OCI-LY7 (cell line): ENCODE measurements at regions not wholly inside any gene's neighbourhood (a gene's known extent, or its start where the extent isn't known, plus 50 kb on each side); places are given as distances from the start of the nearest gene placed in this dataset.

Experiments
- BruUV-seq: library from RNA; stranded (reverse); fragments of 400-500 nt; replicated peaks from 2 replicates; lab custom pipeline; 2021; lab: Mats Ljungman, UMichigan
- CTCF ChIA-PET: fragments of 300-600 bp; sonication (Branson Sonifier 250); formaldehyde crosslinking; loops from one replicate; lab custom pipeline; 2022; ENCODE audit warnings: antibody characterized with exemption; ENCODE audit not compliant: unreplicated experiment; lab: Charles Lee
- POLR2A ChIA-PET: fragments of 300-600 bp; sonication (Branson Sonifier 250); formaldehyde crosslinking; loops from one replicate; lab custom pipeline; 2022; ENCODE audit warnings: antibody characterized with exemption; lab: Charles Lee
- DNase-seq: peaks from one replicate; pipeline ENCODE4 v3.0.0-alpha.2; 2015; ENCODE audit warnings: low spot score
- H2AFZ ChIP-seq: fragments of 200-600 bp; sonication (generic), shearing (Covaris generic); 2 replicates; pipeline ENCODE4 v1.6.1; 2014; ENCODE audit warnings: mild to moderate bottlenecking, antibody characterized with exemption, low read length, moderate library complexity
- H3K27ac ChIP-seq: fragments of 200-600 bp; sonication (generic); 2 replicates; pipeline ENCODE4 v1.5.1; 2014; ENCODE audit warnings: mixed run types, low read depth, mild to moderate bottlenecking, moderate library complexity, low read length, inconsistent platforms; ENCODE audit not compliant: poor library complexity, severe bottlenecking
- H3K36me3 ChIP-seq: fragments of 200-600 bp; sonication (generic); 2 replicates; pipeline ENCODE4 v1.6.1; 2014; ENCODE audit warnings: mild to moderate bottlenecking, antibody characterized with exemption, low read length, moderate library complexity, mixed read lengths; ENCODE audit not compliant: insufficient read depth
- H3K4me1 ChIP-seq: fragments of 200-600 bp; sonication (generic); 2 replicates; pipeline ENCODE4 v1.5.1; 2014; ENCODE audit warnings: mild to moderate bottlenecking, low read length; ENCODE audit not compliant: insufficient read depth, poor library complexity, severe bottlenecking
- H3K4me2 ChIP-seq: fragments of 200-600 bp; sonication (generic); 2 replicates; pipeline ENCODE4 v1.6.1; 2014; ENCODE audit warnings: mild to moderate bottlenecking, low read length
- H3K4me3 ChIP-seq: fragments of 200-600 bp; sonication (generic); 2 replicates; pipeline ENCODE4 v1.5.1; 2014; ENCODE audit warnings: mild to moderate bottlenecking, low read depth, low read length; ENCODE audit not compliant: poor library complexity, severe bottlenecking
- H3K79me2 ChIP-seq: fragments of 200-600 bp; sonication (generic); 2 replicates; pipeline ENCODE4 v1.6.1; 2016; ENCODE audit warnings: low read depth, mild to moderate bottlenecking, low read length, moderate library complexity, mixed read lengths; ENCODE audit not compliant: insufficient read depth
- H3K9me2 ChIP-seq: fragments of 200-600 bp; sonication (generic); 2 replicates; pipeline ENCODE4 v1.6.1; 2016; ENCODE audit warnings: mild to moderate bottlenecking, low read length, mixed read lengths; ENCODE audit not compliant: insufficient read depth
- H3K9me3 ChIP-seq: fragments of 200-600 bp; sonication (generic); 2 replicates; pipeline ENCODE4 v1.6.1; 2014; ENCODE audit warnings: mild to moderate bottlenecking, mixed run types, low read length, mixed read lengths
- H4K20me1 ChIP-seq: fragments of 200-600 bp; sonication (generic); 2 replicates; pipeline ENCODE4 v1.6.1; 2014; ENCODE audit warnings: mild to moderate bottlenecking, antibody characterized with exemption, low read length, moderate library complexity, mixed read lengths; ENCODE audit not compliant: insufficient read depth
- EZH2phosphoT487 ChIP-seq: fragments of 200-600 bp; sonication (generic); IDR thresholded peaks from 2 replicates; pipeline ENCODE4 v1.6.1; 2018; ENCODE audit warnings: low read depth, borderline replicate concordance, mild to moderate bottlenecking, mixed run types, antibody characterized with exemption, low read length, moderate library complexity, mixed read lengths
- intact Hi-C: fragments of 100-400 bp; cut with micrococcal nuclease; formaldehyde crosslinking; loops from one replicate; pipeline ENCODE4 v1.10.0; 2022; ENCODE audit not compliant: unreplicated experiment
- TF ChIP-seq, protein P1 (sequence below): fragments of 200-600 bp; sonication (generic); conservative IDR thresholded peaks from 2 replicates; pipeline ENCODE4 v1.5.1; 2014; ENCODE audit warnings: mild to moderate bottlenecking, antibody characterized with exemption, low read length, moderate library complexity, mixed read lengths

GRCh38 chr7:155917836-155918430 lies 105.7 kb upstream of the SHH start:
- no peaks in the 10 kb centered on the region for H3K9me2 ChIP-seq
- no peak for DNase-seq
- no peak overlapping the region for H3K4me3 ChIP-seq
- H3K79me2 ChIP-seq, result no peaks in the 10 kb centered on the region
- H3K4me1 ChIP-seq, result no peaks in the 10 kb centered on the region
- intact Hi-C loops, result no loop called here
- no peaks in the 10 kb centered on the region for H3K9me3 ChIP-seq
- H3K4me2 ChIP-seq, result no peak overlapping the region
- no peak overlapping the region for H2AFZ ChIP-seq
- H4K20me1 ChIP-seq, result no peaks in the 10 kb centered on the region
- ChIA-PET POLR2A (interaction anchor here (0.7 kb wide), 1 partner anchor 318 kb away, joined by 3 read pairs; no protein-coding TSS in a partner anchor), CTCF (no interaction called here)
- TF ChIP-seq, protein P1, sequence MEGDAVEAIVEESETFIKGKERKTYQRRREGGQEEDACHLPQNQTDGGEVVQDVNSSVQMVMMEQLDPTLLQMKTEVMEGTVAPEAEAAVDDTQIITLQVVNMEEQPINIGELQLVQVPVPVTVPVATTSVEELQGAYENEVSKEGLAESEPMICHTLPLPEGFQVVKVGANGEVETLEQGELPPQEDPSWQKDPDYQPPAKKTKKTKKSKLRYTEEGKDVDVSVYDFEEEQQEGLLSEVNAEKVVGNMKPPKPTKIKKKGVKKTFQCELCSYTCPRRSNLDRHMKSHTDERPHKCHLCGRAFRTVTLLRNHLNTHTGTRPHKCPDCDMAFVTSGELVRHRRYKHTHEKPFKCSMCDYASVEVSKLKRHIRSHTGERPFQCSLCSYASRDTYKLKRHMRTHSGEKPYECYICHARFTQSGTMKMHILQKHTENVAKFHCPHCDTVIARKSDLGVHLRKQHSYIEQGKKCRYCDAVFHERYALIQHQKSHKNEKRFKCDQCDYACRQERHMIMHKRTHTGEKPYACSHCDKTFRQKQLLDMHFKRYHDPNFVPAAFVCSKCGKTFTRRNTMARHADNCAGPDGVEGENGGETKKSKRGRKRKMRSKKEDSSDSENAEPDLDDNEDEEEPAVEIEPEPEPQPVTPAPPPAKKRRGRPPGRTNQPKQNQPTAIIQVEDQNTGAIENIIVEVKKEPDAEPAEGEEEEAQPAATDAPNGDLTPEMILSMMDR, result no peak
- no peak for TF ChIP-seq EZH2phosphoT487
- H3K27ac ChIP-seq, result no peak overlapping the region
- H3K36me3 ChIP-seq, result no peaks in the 10 kb centered on the region
- BruUV-seq, result no TSS peak

GRCh38 chr7:155916926-155917655 lies 104.8 kb upstream of the SHH start:
- DNase-seq, result no peak
- Histone ChIP-seq H3K9me3 (no peaks in the 10 kb centered on the region), H2AFZ (no peak overlapping the region), H4K20me1 (no peaks in the 10 kb centered on the region), H3K9me2 (no peaks in the 10 kb centered on the region), H3K79me2 (no peaks in the 10 kb centered on the region), H3K36me3 (no peaks in the 10 kb centered on the region), H3K4me3 (no peak overlapping the region), H3K4me2 (no peak overlapping the region), H3K27ac (no peak overlapping the region), H3K4me1 (no peaks in the 10 kb centered on the region)
- TF ChIP-seq EZH2phosphoT487, result no peak
- TF ChIP-seq, protein P1, result no peak
- ChIA-PET POLR2A (interaction anchor here (0.7 kb wide), 1 partner anchor 319 kb away, joined by 3 read pairs; no protein-coding TSS in a partner anchor), CTCF (no interaction called here)
- intact Hi-C loops, result no loop called here
- no TSS peak for BruUV-seq

- no peaks in the 10 kb centered on the region for H3K9me2 ChIP-seq
- TF ChIP-seq, protein P1, result no peak
- TF ChIP-seq EZH2phosphoT487, result no peak
- DNase-seq, result no peak
- ChIA-PET POLR2A (no interaction called here), CTCF (no interaction called here)
- no peak overlapping the region for H3K27ac ChIP-seq
- H3K4me1 ChIP-seq, result no peaks in the 10 kb centered on the region
- H3K79me2 ChIP-seq, result no peaks in the 10 kb centered on the region
- H3K36me3 ChIP-seq, result no peaks in the 10 kb centered on the region
- BruUV-seq, result no TSS peak
- no peaks in the 10 kb centered on the region for H4K20me1 ChIP-seq
- no peak overlapping the region for H3K4me3 ChIP-seq
- intact Hi-C loops, result no loop called here
- H3K4me2 ChIP-seq, result no peak overlapping the region
- H3K9me3 ChIP-seq, result no peaks in the 10 kb centered on the region
- H2AFZ ChIP-seq, result no peak overlapping the region
Measured at GRCh38 chr7:155914341-155914740, 102.1 kb upstream of the SHH start.
